ENCODE measurements at regions not wholly inside any gene's neighbourhood (a gene's known extent, or its start where the extent isn't known, plus 50 kb on each side); places are given as distances from the start of the nearest gene placed in this dataset.

GRCh38 chr5:88113429-88113828 lies 155.2 kb downstream of the TMEM161B start:
- TF ChIP-seq RCOR1 (conservative IDR thresholded peaks at IDR 0.05; ENCODE audit: low read depth, low read length) (no peak), FOXM1 (IDR thresholded peaks at IDR 0.05; ENCODE audit: low read depth, low read length) (no peak), ATF7 (IDR thresholded peaks at IDR 0.05; ENCODE audit: low read depth) (no peak), USF1 (IDR thresholded peaks at IDR 0.05; ENCODE audit: borderline replicate concordance, extremely low read length, insufficient read depth, low read depth, low read length) (no peak)
- TF ChIP-seq, protein P1, sequence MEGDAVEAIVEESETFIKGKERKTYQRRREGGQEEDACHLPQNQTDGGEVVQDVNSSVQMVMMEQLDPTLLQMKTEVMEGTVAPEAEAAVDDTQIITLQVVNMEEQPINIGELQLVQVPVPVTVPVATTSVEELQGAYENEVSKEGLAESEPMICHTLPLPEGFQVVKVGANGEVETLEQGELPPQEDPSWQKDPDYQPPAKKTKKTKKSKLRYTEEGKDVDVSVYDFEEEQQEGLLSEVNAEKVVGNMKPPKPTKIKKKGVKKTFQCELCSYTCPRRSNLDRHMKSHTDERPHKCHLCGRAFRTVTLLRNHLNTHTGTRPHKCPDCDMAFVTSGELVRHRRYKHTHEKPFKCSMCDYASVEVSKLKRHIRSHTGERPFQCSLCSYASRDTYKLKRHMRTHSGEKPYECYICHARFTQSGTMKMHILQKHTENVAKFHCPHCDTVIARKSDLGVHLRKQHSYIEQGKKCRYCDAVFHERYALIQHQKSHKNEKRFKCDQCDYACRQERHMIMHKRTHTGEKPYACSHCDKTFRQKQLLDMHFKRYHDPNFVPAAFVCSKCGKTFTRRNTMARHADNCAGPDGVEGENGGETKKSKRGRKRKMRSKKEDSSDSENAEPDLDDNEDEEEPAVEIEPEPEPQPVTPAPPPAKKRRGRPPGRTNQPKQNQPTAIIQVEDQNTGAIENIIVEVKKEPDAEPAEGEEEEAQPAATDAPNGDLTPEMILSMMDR (IDR thresholded peaks at IDR 0.05 in 2 of 3, conservative IDR thresholded peaks at IDR 0.05 in 1 of 3; ENCODE audit: control insufficient read depth in 2 of 3, extremely low read depth in 1 of 3, insufficient read depth in 1 of 3, low read depth in 3 of 3, low read length in 3 of 3), result 0 out of 6 replicates have a peak, but pooled peaks of 1 of the 3 experiments have one; percentile 5
- TF ChIP-seq, protein P2, sequence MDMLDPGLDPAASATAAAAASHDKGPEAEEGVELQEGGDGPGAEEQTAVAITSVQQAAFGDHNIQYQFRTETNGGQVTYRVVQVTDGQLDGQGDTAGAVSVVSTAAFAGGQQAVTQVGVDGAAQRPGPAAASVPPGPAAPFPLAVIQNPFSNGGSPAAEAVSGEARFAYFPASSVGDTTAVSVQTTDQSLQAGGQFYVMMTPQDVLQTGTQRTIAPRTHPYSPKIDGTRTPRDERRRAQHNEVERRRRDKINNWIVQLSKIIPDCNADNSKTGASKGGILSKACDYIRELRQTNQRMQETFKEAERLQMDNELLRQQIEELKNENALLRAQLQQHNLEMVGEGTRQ (IDR thresholded peaks at IDR 0.05; ENCODE audit: borderline replicate concordance, low read depth, low read length), result no peak
- TF ChIP-seq, protein P3, sequence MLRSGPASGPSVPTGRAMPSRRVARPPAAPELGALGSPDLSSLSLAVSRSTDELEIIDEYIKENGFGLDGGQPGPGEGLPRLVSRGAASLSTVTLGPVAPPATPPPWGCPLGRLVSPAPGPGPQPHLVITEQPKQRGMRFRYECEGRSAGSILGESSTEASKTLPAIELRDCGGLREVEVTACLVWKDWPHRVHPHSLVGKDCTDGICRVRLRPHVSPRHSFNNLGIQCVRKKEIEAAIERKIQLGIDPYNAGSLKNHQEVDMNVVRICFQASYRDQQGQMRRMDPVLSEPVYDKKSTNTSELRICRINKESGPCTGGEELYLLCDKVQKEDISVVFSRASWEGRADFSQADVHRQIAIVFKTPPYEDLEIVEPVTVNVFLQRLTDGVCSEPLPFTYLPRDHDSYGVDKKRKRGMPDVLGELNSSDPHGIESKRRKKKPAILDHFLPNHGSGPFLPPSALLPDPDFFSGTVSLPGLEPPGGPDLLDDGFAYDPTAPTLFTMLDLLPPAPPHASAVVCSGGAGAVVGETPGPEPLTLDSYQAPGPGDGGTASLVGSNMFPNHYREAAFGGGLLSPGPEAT (IDR thresholded peaks at IDR 0.05; ENCODE audit: low read depth), result no peak

All from GM12878 (cell line).